NCI-H2196 treated with DMSO at 0.1 percent for 48 hours (cell line): ENCODE measurements at regions not wholly inside any gene's neighbourhood (a gene's known extent, or its start where the extent isn't known, plus 50 kb on each side); places are given as distances from the start of the nearest gene placed in this dataset.

Experiments
- DNase-seq: peaks from one replicate; lab custom pipeline; 2025; ENCODE audit not compliant: unreplicated experiment; lab: John Stamatoyannopoulos, UW

DNA sequence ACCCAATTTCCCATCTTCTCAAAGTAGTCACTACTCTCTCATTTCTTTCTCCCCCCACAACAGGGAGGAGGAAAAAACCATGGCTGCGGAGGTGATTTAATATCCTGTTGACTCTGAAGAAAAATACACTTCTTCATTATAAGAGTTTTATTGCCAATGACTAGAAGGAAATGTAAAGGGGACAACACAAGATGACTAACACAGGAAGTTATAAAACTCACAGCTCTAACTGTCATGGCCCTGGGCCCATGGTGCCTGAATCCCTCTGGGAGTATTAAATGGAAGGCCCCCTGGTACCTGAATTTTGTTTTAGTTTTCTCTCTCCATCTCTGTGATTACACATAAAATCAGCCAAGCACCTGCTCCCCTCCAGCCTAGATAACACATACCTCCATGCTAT, 352.8 kb upstream of the FAT3 start:
- no peak for DNase-seq

DNA sequence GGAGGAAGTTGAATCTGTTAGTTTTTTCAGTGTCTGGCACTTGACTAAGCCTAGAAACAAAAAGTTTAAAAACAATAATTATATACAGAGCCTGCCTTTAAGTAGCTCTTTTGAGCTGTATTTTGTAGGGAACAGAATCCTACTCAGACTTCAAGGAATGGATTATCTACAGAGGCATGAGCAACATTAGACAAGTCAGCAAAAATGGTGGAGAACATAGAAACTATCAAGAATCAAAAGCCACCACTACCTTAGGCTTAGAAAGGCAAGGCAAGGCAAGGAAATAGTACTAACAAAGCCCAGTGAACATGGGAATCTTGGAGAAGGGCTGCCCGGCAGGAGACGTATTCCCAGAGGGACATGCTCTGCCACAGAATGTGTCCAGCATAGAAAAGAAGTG, 353.6 kb upstream of the FAT3 start:
- DNase-seq, result no peak

DNA sequence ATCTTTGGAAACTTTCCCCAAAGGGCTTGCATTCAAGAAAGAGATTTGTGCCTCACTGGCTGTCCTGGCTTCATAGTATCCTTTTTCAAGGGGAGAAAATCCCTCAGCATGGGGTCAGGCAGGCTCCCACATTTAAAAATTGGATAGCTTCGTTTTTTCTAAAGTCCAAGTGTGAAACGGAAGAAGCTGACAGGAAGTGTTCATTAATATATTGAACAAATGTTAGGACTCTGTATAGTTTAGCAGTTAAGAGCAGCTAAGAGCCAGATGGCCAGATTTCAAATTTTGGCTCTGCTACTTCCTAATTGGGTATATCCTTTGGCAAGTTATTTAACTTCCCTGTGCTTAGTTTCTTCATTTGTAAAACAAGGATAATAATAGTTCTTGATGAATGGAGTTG, 354.9 kb upstream of the FAT3 start:
- no peak for DNase-seq

DNA sequence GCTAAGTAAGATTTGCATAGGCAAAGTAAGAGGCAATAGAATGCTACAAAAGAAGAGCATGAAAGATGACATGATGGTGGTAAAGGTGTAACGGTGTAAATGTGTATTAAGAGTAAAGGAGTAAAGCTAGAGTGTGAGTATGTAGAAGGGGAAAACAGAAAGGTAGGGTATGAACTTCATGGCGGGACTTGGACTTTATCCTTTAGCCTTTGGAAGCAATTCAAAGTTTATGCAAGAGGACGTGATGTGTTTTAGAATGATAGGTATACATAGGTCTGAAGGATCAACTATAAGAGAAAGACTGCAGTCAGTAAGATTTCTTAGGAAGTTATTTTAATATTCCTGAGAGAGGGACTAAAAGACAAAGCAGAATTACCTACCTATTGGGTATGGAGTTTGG, 358.0 kb upstream of the FAT3 start:
- no peak for DNase-seq

DNA sequence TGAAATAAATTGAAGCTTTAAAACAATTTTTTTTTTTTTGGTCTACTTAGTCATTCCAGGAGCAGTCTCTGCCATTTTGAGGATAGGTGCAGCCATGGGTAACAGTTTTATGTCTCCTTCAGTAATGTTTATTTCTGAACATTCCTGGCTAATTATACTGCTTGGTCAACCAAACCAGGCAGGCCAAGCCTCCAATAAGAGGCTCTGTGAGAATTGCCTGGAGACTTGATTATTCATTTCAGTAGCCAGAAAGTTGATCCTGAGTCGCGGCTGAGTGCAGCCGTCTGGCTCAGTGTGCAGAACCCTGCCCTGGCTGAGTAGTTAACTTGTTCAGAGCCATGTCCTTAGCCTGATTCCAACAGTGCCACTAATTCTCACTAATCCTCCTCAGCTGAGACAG, 364.0 kb upstream of the FAT3 start:
- no peak for DNase-seq

DNA sequence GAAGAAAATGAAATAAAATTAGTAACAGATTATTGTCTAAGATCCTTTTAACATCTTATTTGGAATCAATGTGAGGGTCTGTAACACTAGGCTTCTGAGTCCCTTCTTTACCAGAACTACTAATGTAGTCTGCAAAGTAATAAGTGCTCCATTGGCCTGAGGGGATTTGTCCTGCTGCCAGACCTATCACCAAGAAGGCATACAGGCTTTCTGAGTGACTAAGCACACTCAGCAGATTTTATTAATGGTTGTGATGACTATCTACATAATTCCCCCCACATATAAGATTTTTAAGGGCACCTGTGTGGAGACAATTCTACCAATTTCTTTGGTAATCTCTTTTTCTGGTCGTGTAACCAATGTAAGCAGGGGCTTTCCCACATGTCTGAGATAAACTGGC, 365.0 kb upstream of the FAT3 start:
- DNase-seq, result no peak

DNA sequence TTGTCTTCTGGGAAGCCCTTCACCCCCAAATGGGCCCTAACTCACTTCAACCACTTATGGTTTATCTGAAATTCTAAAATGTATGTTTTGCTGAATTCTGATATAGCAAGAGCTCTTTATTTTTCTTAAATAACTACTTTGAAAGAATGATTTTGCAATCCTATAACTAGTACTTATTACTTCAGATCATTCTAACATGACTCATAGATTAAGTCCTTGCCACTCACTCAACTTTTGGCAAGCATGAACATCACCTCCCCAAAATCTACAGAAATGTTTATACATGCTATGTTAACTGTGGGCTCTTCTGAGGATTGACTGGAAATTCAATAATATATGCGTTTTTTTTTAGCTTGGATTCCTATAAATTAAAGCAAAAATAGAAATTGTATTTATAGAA, 367.4 kb upstream of the FAT3 start:
- DNase-seq, result no peak

DNA sequence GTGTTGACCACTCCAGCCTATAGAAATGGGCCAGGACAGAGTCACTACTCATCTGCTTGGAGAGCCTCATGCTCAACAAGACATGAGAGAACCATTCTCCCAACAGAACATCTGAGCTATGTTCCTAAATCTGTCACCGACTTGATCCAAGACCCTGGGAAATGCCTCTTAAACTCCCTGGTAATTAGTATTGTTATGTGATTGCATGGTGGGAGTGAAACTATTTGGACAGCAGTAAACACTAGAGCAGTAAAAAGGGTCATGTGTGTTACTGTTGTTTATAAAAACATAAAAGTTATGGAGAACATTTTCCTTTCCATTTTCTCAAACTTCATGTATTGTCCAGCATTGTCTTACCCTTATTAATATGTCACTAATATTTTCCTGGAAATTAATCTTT, 369.8 kb upstream of the FAT3 start:
- DNase-seq, result no peak

DNA sequence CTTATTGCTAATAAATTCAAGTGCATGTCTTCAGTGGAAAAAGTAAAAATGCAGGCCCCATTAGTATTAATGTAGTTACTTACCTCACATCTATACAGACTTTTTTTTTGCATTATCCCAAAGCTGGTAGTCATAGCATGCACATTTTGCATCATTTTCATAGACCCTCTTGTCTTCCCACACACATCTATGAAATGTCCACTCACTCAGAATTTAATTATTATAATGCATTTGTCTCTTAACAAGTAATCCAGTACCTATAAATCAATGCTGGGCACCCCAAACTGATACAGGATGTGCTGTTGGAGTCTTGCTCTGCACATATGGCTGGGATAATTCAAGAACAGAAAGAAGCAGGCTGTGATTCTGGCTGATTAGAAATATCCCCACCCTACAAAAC, 370.4 kb upstream of the FAT3 start:
- DNase-seq, result no peak

DNA sequence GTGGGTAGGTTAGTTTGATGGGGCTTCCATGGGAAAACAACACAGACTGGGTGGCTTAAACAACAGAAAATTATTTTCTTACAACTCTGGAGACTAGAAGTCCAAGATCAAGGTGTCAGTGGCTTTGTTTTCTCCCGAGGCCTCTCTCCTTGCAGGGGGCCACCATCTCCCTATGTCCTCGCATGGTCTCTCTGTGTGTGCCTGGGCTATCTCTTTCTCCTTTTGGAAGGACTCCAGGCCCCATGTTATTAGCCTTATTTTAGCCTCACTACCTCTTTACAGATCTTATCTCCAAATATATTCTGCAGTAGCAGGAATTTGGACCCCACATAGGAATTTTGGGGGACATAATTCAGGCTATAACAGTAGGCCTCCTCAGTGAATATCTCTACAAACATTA, 372.7 kb upstream of the FAT3 start:
- no peak for DNase-seq

DNA sequence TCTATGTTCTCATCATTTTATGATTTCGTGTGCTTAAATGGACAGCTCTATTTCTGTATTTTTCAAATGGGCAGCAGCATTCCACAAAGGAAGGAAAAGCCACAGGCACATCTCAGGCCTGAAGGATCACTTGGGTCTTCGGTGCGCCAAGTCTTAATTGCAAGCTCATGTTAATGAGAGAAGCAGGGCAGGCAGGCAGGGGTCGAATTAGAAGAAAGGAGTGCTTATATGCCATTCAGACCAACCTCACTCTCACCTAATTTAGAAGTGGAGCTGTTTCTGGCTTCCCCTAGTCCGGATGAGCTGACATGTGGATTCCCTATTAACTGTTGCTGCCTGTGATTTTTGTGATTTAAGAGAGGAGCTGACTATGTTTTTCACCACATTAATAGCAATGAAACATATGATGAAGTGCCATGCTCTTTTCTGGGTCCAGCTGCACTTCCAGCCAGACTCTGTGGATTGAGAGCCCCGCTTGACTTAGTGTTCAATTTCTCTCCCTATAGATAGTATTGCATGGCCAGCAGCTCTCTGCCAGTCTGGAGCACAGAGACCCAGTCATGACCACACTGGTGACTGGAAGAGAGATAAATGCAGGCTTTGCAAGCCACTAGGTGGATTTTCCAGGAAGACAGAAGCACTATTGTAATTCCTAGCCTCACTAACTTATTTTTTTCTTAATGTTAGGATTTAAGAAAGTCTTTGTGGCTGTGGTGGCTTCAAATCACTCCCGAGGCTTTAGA, 373.9 kb upstream of the FAT3 start:
- DNase-seq, result no peak

DNA sequence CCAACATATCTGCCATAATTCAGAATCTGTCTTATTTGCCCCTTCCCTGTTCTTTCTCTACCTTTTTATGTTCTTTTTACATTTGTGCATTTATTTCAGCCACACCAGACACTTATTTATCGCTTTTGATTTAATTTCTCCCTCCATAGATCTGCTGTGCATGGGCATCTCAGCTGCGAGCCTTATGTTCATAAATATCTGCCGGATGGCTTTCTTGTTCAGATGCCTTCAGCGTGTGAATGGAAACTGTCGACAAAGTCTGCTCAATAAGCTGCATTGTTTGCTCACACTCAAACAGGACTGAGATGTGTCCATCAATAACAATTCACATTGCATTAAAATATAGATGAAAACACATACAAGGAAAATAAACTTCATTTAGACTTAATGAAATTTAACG, 374.6 kb upstream of the FAT3 start:
- DNase-seq, result no peak

DNA sequence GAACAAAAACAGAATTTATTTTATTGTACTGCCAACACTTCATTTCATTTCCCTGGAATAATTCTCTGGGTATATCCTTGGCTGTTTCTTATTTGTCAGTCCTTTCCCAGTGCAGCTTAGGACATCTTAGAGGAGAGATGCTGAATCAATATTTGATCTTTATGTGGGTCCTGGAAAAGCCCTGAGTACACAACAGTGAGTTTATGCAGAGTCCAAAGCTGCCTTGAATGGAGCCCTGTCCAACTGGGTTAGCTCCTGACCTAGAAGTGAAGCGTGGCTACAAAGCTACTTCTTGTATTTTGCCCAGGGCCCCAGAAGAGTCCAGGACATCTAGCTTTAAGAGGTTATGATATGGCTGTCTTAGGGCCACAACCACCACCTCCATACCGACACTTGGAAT, 378.0 kb upstream of the FAT3 start:
- no peak for DNase-seq

DNA sequence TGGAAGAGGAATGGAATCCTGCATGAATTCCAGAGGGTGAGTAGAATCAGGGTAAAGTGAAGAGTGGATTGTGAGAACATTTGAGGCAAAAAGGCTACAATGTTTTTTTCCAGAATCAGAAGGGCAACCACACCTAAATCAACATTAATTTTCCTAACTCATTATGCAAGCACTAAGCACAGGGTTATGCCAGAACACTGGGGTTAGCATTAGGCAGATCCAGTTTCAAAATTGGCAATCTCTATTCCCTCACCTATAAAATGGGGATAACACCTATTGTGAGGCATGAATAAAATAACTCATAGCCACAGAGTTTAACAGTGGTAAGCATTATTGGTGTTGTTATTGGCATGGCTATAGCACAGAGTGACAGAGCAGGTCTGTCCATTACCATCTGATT, 378.6 kb upstream of the FAT3 start:
- DNase-seq, result no peak

DNA sequence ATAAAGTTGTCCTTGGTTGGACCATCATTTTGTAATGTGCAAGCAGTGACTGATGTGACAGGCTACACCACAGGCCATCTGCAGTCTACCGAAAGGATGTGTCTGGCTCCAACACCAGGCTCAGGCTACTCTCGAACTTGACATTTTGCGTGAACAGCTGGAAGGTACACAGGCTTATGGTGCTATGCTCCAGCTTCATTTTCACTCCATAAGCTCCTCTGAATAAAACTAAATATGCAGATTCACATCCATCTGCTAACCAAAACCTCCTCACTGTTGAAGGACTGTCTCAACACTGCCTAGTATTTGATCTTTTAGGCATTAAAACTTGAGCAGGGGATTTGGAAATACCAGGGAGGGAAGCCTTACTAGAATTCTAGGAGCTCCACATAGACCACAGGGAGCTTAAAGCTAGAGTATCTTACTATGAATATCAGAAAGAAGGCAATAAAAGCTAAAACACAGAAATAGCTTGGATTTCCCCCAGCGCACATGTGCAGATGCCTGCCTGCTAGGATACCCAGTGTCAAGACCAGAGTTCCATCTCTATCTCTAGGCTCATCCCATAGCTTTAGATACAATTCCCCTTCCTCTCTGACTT, 383.9 kb upstream of the FAT3 start:
- no peak for DNase-seq

DNA sequence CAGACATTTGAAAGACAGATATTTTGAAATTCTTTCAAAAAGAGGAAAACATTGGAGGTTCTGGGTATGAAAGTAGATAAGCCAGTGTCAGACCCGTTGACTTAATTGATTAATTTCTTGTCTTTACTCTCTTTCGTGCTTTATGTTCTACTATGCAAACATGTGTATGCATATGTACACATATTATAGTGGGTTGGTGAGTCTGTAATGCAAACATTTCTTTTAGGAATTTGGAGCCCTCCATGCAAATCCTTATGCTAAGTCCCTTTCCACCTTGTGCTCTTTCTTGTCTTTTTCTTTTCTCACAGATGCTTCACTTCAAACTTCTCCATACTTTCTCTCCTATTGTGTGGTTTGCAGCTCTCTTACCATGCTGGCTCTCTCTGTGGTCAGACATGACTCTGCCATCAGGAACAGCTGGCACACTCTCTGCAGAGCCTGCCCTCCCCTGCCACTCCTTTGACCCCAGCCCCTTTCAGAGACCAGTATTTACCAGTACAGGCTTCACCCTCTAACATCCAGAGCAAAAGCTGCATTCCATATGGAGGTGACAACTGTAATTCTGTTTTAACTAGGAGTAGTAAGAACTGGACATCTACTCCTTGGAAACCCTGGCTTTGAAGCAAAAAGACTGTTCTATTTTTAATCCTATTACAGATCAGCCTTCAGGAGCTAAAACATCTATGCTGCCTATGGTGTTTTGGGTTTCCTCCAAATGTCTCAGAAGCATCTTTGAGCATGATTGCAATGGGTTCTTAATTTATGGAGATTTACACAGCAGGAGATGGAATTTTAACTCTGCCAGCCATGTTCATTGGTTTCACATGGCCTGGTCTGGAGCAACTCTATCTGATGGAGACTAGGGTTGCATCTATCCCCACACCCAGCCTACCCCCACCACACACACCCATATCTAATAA, 386.9 kb upstream of the FAT3 start:
- no peak for DNase-seq

DNA sequence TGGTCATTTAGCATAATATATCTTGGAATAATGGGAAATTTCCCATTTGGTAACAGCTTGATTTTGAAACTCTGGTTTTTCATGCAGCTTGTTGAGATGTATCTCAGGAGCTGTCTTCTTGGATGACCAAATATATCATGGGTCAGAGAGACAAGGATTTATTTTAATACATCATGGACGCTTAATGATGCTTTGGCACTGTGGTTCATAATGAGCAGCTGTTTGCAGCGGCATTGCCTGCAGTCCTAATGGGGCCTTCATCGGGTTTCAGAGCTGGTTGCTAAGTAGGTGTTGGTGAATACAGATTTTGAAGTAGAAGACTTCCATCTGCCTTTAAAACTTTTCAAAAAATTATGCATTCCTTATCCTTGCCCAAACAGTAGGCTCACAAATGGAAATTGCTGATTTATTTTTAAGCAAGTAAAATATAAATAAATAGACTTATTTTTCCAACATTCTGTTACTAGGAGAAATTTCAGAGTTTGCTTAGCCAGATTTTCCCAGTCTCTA, 389.5 kb upstream of the FAT3 start:
- DNase-seq, result no peak

DNA sequence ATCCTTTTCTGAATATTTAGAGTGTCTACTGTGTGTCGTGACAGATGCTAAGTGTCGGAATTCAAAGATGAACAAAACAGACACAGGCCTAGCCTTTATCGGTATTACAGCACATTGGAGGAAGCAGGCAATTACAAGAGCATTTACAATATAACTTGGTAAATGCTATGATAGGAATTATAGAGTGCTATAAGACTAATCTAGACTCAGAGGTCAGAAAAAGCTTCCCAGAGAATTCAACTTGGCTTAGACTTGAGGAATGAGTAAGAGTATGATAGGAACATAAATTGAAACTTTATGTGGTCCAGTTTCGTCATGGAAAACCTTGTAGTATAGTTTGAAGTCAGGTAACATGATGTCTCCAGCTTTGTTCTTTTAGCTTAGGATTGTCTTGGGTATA, 395.7 kb upstream of the FAT3 start:
- DNase-seq, result no peak

DNA sequence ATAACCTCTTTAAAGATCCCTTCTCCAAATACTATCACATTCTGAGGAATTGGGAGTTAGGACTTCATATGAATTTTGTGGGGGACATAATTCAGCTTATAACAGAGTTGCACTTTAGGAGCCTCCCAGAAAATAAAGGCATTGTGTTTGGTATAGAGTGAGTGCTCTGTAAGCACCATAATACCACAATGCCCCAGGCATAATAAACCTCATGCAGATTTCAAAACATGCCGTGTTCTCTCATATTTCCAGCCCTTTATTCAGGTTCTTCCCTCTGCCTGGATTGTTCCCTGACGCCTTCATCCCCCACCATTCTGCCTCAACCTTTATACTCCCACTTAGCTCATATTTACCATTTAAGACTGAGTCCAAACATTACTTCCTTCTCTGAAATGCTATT, 398.8 kb upstream of the FAT3 start:
- no peak for DNase-seq

DNA sequence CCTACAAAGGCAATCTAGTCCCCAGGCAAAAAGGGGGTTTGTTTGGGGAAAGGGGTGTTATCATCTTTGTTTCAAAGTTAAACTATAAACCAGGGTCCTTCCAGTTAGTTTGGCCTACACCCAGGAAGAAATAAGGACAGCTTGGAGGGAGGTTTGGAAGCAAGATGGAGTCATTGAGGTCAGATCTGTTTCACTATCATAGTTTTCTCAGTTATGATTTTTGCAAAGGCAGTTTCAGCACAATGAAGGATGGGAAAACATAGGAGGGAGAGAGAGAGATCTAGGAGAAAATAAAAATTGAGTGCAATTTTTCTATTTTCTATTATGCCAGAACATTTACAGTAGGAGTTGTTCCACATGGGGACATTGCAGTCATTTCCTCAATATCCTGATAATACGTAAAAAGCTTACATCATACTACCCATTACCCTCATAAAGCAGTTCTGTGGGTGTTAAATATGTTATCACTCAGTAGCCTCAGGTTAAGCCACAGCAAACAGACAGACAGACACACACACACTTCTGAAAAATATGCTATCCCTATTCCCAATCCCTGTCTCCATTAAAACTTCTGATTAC, 401.3 kb upstream of the FAT3 start:
- no peak for DNase-seq

DNA sequence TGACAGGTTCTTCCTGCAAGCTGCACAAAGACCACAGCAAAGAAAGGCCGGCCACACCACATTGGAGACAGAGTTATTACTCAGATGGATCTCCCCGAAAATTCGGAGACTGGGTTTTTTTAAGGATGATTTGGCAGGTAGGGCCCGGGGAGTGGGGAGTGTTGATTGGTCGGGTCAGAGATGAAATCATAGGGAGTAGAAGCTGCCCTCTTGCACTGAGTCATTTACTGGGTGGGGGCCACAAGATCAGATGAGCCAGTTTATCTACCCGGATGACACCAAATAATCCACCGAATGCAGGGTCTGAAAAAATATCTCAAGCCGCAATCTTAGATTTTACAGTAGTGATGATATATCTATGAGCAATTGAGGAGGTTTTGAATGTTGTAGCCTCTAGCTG, 401.8 kb upstream of the FAT3 start:
- no peak for DNase-seq

DNA sequence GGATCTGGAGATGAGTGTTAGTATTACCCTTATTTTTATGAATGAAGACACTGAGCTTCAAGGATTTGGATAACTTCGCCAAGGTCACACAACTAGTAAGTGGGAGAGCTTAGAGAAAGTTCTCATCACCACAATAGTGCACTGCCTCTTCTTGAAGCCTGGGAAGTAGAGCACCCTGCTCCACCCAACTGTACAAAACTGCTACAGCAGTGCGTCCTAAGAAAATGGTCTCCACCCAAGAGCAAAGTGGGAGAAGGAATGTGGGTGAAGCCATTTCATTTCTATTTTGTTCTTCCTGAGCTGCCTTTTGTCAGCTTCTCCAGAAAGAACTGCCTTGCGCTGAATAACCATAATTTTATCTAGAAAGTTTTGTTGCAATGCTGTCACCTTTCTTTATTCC, 403.9 kb upstream of the FAT3 start:
- DNase-seq, result no peak
